ENCODE measurements at regions not wholly inside any gene's neighbourhood (a gene's known extent, or its start where the extent isn't known, plus 50 kb on each side); places are given as distances from the start of the nearest gene placed in this dataset.
"Not testable (repeated sequence)": the region's sequence is repeated elsewhere in the genome, so short reads cannot be mapped to it uniquely, and the experiment has no call there.

DNA sequence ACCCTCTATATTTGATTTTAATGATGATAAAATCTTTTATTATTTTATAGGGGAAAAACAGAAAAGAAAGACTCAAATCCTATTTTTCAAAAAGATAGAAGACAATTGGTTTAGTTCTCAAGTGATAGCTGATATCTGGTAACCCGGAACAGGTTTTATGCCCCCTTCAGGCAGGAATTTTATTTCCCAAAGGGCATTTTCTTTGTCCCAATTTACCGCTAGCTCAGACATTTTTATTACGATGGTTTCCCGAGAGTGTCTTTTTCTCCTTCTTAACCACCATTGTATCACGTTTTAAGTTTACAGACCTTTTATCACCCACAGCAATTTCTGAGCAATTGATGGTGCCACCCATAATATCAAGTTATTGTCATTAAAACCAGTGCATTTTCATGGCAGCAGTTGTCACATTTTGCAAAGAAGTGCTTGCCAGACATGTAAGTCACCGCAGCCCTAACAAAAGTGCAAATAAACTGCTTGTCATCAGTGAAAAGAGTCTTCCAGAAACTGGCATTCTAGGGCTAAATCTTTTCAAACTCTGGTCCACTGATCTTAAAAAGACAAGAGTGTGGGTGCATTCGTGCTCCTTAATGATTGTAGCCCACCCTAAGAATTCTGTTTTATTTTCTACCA, 204.8 kb upstream of the VCX start:
- no peak for DNase-seq

DNA sequence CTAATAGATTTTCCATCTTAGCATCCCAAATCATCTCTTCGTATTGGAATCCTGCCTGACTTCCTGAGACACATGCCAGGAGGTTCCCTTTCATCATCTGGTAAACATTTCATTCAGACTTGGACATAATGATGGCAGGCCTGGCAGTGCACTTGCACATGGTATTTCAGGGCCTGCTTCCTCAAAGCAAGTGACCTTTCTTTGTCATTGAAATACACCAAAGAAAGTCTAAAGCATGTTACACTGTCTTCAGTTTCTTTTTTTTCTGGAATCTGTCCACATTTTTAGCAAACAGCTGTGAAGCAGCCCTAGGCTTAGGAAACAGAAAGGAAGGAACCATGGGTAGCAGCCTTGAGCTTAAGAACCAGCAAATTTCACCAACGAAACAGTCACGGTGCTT, 205.9 kb upstream of the VCX start:
- no peak for DNase-seq

DNA sequence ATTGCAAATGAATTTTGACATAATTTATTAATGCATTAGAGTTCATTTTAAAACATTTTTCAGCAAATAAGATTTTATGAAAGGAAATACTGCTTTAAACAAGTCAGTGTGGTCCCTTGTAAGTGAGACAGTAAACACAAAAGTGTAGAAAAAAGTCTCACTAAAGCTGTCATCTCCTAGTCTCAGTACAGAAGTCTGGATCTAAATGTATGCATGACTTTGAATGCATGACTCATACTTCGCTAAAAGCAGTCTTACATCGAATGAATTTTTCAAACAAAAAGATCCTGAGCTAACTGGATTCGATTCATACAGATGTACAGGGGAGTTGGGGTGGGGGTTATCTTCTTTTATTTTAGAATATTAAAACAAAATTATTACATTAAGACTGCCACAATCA, 207.4 kb upstream of the VCX start:
- no peak for DNase-seq

DNA sequence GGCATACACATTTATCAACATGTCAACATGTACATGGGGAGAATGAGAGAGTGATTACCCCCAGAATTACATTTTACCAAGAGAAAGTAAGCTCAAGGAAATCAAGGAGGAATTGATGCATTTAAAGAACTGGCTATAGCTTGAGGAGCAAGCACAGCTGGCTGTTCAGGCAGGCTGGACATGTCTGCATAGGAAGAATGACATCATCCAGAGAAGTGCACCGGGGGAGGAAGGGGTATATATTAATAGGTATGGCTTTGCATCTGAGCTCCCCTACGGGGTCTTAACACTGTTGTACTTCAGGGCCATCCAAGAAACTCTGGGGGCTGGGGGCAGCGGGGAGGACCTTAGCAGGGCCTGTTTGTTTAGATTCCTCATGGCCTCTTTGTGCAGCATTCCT, 222.4 kb upstream of the VCX start:
- DNase-seq = no peak

DNA sequence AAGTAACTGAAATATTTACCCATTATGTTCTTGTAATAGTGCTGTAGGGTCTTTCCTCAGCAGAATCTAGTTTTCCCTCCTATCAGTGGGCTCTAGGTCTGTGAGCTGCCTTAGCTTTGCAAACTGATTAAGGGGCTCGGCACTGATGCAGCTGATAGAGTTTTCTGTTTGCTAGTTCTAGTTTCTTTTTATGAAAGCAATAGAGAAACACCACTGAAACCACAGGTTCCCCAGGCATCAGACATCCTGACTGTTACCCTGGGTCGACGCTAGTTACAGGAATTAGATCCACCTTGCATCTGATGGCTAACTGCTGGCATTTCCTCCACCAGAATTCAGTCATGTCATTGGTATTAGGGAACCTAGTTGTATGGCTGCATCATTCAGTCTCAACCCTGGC, 225.0 kb upstream of the VCX start:
- DNase-seq = no peak

DNA sequence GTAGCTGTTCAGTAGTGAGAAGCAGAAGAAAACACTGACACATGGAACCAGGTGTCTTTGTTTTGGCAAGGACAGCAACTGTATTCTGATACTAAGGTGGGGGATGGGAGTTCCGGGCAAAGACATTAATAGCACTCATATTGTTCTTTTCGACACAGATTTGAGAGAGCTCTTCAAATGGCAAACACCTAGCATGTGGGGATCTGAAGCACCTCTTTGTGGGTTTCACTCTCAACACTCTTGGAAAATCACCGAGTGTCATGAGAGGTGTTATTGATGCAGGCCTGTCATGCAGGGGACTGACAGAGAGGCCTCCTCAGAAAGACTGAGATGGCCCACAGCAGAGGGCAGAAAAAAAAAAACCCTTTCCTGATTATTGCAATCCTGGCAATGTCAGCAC, 228.4 kb upstream of the VCX start:
- no peak for DNase-seq

DNA sequence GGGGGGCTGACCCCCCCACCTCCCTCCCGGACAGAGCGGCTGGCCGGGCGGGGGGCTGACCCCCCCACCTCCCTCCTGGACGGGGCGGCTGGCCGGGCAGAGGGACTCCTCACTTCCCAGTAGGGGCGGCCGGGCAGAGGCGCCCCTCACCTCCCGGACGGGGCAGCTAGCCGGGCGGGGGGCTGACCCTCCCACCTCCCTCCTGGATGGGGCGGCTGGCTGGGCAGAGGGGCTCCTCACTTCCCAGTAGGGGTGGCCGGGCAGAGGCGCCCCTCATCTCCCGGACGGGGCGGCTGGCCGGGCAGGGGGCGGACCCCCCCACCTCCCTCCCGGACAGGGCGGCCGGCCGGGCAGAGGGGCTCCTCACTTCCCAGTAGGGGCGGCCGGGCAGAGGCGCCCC, 234.3 kb upstream of the VCX start:
- not testable (repeated sequence) for DNase-seq

DNA sequence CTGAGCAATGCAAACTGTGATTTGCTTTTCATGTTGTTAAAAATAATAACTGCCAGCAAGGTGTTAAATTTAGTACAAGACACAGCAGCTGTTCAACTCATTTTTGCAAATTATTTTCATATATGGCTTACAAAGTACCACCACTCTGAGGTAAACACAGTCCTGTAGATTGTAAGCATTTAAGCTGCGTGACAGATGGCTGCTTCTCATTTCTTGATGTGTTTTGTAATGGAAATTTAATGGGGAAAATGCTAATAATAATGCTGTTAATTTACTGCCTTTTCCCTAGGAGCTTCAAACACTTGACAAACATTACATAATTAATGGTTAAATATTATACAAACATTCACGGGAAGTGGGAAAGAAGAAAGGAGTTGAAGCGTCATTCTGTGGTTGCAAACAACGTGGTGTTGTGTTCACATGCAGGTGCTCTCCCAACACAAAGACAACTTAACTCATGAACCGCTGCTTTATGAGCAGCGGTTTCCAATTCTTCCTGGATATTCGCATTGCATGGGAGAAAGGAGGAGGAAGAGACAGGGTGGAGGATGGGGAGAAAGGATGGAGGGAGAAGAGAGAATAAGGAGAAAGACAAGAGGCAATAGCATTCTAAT, 236.8 kb upstream of the VCX start:
- no peak for DNase-seq

DNA sequence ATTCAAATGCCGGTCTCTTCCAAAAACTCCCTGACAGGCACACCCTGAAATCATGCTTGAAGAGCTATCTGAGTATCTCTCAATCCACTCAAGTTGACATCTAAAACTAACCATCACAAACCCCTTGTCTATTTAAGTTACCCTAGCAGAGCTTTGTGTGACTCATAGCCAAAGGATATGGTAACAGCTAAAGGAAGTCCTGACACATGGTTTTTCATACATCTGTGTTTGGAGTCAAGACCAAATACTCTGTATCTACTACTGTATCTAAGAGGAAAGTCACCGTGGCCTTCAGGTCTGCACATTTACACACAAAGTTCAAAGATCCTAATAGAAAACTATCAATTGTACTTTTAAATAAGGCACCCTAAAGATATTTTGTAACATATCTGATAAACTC, 239.6 kb upstream of the VCX start:
- DNase-seq = no peak

DNA sequence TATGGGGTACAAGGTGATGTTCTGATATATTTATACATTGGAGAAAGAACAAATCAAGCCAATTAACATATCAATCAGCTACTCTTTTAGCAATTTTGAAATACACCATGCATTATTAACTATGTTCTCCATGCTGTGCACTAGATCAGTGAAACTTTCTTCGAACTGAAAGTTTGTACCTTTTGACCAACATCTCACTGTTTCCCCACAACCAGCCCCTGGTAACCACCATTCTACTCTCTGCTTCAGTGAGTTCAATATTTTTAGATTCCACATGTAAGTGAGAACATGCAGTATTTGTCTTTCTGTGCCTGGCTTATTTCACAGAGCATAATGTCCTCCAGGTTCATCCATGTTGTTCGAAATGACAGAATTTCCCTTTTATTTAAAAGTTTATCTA, 246.1 kb upstream of the VCX start:
- no peak for DNase-seq

DNA sequence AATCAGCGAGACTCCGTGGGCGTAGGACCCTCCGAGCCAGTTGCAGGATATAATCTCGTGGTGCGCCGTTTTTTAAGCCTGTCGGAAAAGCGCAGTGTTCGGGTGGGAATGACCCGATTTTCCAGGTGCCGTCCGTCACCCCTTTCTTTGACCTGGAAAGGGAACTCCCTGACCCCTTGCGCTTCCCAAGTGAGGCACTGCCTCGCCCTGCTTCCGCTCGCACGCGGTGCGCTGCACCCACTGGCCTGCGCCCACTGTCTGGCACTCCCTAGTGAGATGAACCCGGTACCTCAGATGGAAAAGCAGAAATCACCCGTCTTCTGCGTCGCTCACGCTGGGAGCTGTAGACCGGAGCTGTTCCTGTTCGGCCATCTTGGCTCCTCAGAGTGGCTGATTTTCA, 249.6 kb upstream of the VCX start:
- not testable (repeated sequence) for DNase-seq

DNA sequence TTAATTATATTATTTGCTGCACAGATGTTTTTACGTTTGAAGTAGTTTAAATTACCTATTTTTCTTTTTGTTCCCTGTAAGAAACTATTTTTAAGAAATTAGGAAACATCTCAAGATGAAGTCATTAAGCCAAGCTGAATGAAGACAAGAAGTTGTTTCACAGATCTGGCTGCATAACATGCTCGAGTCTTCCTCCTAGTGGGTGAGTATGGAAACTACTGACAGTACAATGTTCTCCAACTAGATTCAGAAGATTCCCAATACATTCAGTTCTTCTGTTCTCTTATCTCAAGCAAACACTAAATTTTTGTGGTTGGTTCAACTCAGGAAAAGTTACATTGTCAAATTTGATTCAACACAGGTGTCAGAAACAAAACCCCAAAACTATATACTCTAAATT, 256.8 kb upstream of the VCX start:
- no peak for DNase-seq

DNA sequence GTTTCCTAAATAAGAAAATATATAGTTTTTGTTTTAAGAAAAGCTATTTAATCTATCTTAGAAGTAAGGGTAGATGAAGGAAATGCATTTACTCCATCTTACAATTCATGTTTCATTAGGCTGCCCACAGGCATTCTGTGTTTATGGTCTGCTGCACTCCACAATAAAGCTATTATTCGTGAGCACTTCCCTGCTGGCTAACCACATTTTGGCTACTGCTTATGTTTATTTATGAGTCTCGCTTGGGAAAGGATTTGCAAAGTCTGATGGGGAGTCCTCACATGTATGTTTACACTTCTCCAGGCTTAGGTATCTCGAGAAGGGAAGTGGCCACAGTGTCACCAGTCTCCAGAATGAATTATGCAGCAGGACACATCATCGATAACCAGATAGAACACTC, 260.8 kb upstream of the VCX start:
- DNase-seq = no peak

DNA sequence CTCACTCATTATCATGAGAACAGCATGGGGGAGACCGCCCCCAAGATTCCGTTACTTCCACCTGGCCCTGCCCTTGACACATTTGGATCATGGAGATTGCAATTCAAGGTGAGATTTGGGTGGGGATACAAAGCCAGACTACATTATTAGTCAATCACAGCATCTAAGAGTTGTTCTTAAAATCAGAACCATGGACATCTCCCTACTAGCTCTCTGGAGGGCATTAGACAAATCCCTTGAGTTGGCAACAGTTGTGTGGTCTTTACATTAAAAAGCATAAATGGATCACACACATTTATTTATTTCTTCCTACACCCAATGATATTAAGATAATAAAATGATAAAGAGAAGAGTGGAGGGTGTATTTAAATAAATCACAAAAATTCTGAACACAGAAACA, 262.8 kb upstream of the VCX start:
- no peak for DNase-seq

DNA sequence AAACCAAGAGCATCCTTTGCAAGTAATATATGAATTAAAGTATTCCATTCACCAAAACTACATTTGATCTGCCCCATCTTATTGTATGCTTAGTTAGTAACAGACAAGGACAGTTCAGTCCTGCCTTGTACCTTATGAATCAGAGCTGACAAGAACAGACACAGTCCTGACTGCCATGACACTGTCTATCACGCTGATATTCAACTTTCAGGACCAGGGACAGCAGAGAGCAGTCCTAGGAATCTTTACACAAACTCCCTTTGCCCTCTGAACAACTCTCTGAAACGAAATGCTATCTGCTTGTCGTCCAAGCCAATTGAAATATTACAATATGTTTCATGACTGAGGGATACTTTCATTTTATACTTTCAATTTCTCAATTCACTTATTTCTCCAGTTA, 268.6 kb upstream of the VCX start:
- DNase-seq = no peak

DNA sequence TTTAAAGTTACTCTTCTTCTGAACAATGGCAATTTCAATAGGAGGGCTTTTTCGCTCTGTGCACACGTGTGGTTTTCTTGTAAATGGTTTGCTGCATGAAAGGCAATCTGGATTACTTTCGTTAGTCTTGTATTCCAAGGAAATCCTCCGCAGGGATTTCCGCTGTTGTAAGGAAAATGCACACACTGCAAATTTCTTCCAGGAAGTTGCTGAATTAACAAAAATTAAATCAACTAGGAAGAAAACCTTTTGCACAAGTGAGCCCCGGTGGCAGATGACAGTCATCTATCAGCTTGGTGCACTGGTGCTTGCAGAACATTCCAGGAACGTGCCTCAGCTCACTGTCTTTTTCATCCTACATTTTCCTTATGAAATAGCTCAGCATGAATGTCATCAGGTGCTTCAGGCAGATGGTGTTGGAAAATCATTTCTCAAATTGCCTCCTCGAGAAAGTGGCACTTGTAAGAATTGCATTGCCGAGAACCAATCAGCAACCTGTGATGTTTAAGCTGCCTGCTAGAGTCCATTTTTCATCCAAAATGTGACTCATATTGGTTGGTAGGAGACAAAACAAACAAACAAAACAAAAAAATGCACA, 272.4 kb upstream of the VCX start:
- no peak for DNase-seq

DNA sequence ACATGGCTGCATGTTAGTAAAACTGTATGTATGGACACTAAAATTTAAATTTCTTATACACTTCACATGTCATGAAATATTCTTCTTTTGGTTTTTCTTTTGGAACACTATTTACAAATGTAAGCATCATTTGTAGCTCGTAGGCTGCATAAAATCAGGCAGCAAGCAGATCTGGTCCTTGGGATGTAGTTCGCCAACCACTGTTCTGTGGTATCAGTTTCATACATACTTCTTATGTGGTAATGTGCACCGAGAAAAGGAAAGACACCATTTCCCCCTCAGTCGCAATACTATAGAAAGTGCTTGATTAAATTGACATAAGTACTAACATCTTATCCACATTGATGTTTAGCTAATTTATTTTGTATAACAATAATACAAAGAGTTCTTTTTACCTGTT, 274.4 kb upstream of the VCX start:
- no peak for DNase-seq

DNA sequence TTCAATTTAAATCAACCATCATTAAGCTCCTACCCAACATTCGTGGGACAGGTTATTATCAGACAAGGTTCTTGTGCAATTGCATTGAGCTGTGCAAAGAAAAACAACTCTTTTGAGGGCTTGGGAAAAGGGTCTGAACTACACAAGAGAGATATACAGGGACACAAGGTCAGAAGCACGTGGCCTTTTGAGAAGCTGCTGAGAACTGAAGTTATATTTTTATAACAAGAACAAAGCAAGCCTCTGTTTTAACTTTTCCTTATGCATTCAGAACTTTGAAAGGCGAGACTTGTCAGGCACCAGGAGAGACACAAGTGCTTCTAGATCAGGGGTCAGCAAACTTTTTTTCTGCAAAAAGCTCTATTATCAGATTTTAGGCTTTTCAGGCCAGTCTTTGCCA, 274.8 kb upstream of the VCX start:
- no peak for DNase-seq

DNA sequence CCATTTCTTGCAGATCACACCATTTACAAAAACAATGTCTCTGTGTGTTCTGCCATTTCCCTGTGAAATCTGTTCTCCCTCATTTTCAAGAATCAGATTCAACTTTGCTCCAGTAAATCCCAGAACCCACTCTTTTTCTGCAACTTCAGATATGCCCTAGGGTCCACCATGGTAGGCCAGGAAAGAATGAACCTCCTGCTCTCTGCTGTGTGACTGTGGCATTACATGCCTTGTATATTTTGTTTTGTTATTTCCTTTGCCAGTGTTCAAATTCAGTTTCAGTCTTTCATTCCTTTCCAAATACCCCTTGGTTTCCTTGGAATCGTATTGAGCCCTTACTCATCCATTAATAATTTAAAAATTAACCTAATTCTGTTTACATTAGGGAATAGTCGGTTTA, 290.2 kb upstream of the VCX start:
- DNase-seq = no peak

DNA sequence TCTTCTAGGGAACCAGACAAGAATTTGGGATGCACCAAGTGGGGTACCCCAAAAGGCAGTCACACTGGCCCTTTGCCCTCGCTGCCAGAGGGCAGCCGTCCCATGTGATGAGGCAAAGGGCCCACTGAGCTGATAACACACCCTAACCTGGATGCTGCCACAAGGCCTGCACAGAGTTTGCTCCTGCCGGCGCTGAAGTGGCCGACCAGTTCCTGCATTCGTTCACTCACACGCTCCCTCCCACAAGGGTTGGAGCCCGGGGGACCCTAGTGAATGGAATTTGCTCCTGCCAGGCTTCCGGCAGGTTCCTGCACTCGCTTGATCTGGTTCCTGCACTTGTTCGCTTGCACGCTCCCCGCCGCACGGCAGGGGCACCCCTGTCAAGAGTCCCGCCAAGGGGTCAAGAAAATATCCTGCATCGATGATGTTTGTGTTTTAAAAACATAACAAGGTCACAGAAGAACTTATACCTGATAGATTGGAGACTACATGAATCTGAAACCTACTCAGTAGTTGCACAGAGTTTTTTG, 296.4 kb upstream of the VCX start:
- DNase-seq = no peak

DNA sequence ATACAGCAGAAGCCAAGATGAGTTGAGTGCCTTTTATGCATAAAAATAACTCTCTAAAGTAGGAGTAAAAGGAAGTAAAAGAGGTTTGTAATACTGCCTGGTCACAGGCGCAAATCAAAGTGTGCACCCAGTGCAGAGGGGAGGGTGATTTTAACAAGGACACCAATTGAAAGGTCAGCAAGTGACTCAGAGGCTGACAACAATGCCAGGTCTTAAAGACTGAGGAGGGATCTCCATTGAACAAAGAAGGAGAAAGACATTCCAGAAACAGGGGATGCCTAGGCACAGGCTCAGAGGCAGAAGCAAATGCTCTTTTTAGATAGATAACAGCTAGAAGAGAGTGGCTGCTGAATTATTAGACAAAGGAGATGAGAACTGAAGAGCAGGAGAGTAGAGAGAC, 297.4 kb upstream of the VCX start:
- DNase-seq = peak in 1 of 14 donors; percentile 1

DNA sequence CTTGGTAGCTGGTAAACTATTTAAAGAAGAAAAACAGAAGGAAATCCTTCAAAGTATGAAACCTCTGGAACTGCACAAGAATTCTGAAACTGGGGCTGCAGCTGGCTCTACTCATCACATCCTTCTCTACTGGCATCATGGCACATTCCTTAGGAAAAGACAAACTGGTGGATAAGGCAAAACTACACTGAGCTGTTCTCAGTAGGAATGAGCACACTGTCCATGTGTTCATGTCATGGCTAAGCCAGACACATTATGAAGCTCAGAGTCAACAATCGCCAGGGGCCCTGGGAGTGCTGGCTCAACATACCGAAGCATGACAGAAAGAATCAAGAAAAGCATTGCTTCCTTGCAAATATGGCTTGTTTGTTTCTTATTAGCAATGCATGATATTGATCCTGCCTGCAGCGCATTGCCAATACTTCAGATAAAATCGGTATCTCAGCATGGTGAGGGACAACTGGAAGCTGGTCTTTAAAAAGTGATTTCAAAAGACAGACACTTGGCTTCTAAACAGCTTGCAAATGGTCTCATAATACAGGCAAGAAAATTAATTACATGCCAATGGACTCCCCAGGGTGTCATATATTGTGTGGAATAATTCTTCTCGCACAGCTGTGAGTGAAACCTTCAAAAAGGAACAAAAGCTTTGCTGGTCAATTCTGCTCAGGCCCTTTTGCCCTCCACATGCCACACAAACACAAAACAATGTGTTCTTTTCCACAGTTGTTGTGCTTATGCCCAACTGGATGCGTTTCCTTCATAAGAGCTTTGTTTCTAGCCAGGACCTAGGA, 300.2 kb upstream of the VCX start:
- no peak for DNase-seq

DNA sequence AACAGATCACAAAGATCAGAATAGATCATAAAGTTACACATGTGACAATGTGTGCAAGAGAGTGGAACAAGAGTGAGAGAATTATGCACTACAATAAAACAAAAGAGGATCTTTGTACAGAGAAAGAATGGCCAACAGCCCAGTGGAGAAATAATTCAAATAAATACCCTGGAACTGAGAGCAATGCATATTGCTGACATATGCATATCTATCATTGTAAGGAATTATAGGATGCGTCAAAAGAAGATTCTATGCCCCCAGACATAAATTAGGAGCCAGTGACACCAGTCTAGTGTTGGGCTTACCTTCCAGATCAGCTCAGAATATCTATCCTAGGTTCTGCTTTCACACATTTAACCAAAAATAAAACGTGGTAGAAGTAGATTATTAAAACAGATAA, 320.1 kb upstream of the VCX start:
- no peak for DNase-seq

Data from C1 segment of cervical spinal cord (tissue), 14 donors.